GM12892 (cell line): ENCODE measurements at regions not wholly inside any gene's neighbourhood (a gene's known extent, or its start where the extent isn't known, plus 50 kb on each side); places are given as distances from the start of the nearest gene placed in this dataset.

Experiments used
- POLR2A ChIP-seq: IDR thresholded peaks from 2 replicates; pipeline ENCODE4 v1.6.1; 2011; ENCODE audit warnings: low read depth, low read length, control low read depth
- POLR2AphosphoS5 ChIP-seq: IDR thresholded peaks from 2 replicates; pipeline ENCODE4 v1.6.1; 2011; ENCODE audit warnings: low read depth, low read length, control low read depth

DNA sequence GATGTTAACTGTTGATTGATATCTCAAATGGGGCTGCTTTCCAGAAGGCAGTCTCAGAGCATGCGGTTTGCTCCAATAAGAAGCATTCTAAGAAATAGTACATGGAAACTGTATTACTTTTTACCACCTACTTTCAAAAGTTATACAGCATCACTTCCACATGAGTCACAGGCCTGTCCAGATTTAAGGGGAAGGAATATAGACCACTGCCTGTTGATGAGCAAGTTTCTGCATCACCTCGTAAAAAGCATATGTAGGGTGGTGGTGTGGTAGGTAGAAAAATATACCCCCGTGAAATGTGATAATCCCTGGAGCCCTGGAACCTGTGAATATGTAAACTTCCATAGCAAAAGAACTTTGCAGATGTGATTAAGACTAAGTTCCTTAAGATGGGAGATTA is 816.6 kb upstream of the CDH6 start:
- TF ChIP-seq POLR2AphosphoS5 (no peak), POLR2A (no peak)
